Gastrocnemius medialis (tissue), 4 donors: ENCODE measurements at regions not wholly inside any gene's neighbourhood (a gene's known extent, or its start where the extent isn't known, plus 50 kb on each side); places are given as distances from the start of the nearest gene placed in this dataset.

Experiments used
- ATAC-seq, 2 donors: fragments of 150-250 bp; one replicate each; pipeline ENCODE4 v1.9.1; 2016
- DNase-seq, 2 donors: peaks; one replicate each; pipeline ENCODE4 v3.0.0-alpha.2; 2019
- H3K27ac ChIP-seq, 4 donors: fragments of 200-600 bp; sonication (generic); 1 replicate in 1 of 4; 2 replicates in 3 of 4; pipeline ENCODE4 v1.5.1; 2016 to 2018; ENCODE audit warnings: mild to moderate bottlenecking in 2 of 4, moderate library complexity in 1 of 4
- H3K27me3 ChIP-seq, 3 donors: fragments of 200-600 bp; sonication (generic) in 2 of 3; 1 replicate in 1 of 3; 2 replicates in 2 of 3; pipeline versions ENCODE4 v1.5.1 to v1.6.0; 2016 to 2019; ENCODE audit warnings: mild to moderate bottlenecking in 1 of 3, moderate library complexity in 1 of 3
- H3K36me3 ChIP-seq, 2 donors: fragments of 200-600 bp; sonication (generic) in 1 of 2; one replicate each; pipeline ENCODE4 v1.5.1; 2017 to 2018
- H3K4me1 ChIP-seq, 2 donors: fragments of 200-600 bp; sonication (generic) in 1 of 2; one replicate each; pipeline ENCODE4 v1.5.1; 2016 to 2017; ENCODE audit warnings: mild to moderate bottlenecking in 2 of 2
- H3K4me3 ChIP-seq, 4 donors: fragments of 200-600 bp; sonication (generic) in 3 of 4; 1 replicate in 1 of 4; 2 replicates in 3 of 4; pipeline ENCODE4 v1.5.1; 2016 to 2019; ENCODE audit warnings: mild to moderate bottlenecking in 2 of 4
- H3K9me3 ChIP-seq, 3 donors: fragments of 200-600 bp; sonication (generic) in 2 of 3; 1 replicate in 1 of 3; 2 replicates in 2 of 3; pipeline ENCODE4 v1.5.1; 2016 to 2019
- POLR2A ChIP-seq, 2 donors: fragments of 450-650 bp; IDR thresholded peaks; one replicate each; pipeline ENCODE4 v1.6.1; 2017; ENCODE audit warnings: antibody characterized with exemption in 2 of 2, mild to moderate bottlenecking in 2 of 2, moderate library complexity in 2 of 2
- in situ Hi-C, 4 donors: fragments of 200-750 bp; cut with MboI; loops; one replicate each; pipeline versions ENCODE4 v1.15.0 to v1.8.0; 2017; ENCODE audit warnings: low sequenced_read_pairs in 4 of 4
- intact Hi-C: fragments of 100-400 bp; cut with DNase I; formaldehyde crosslinking; loops from one replicate; pipeline ENCODE4 v1.15.1; 2023; ENCODE audit warnings: low total_unique reads
- TF ChIP-seq, protein P1 (sequence below), 5 experiments: fragments of 450-650 bp in 3 of 5; fragments of 200-600 bp in 2 of 5; sonication (generic) in 2 of 5; IDR thresholded peaks in 4 of 5; conservative IDR thresholded peaks in 1 of 5; 1 replicate in 4 of 5; 2 replicates in 1 of 5; pipeline ENCODE4 v1.5.1; 2016 to 2019; ENCODE audit warnings: antibody characterized with exemption in 5 of 5, mild to moderate bottlenecking in 3 of 5, moderate library complexity in 3 of 5

- no peaks in the 10 kb centered on the region for H3K27me3 ChIP-seq
These were observed 176.3 kb upstream of the CD180 start for GRCh38 chr5:67372887-67373286.

DNA sequence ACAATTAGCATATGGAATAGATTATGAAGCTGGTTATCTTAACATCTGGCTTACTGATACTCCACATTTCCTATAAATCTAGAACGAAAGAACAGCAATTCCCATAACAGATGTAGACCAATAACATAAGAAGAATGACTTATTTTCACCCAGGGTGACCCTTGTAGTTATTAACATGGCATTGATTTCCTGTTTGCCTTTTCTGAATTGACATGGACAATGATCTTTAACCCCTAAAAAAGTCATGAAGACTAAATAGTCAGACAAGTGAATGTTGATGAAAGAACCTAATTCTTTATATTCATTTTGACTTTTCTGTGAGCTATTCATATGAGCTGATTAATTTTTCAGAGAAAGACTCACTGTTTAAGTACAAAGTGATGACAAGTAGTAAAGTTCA, 175.3 kb upstream of the CD180 start:
- Histone ChIP-seq H3K4me1 (no peaks in the 10 kb centered on the region), H3K4me3 (no peak overlapping the region), H3K27me3 (no peaks in the 10 kb centered on the region), H3K36me3 (no peaks in the 10 kb centered on the region), H3K9me3 (no peaks in the 10 kb centered on the region), H3K27ac (no peak overlapping the region)
- ATAC-seq (no peak), DNase-seq (no peak)
- intact Hi-C loops: no loop called here
- in situ Hi-C loops: no loop called here
- TF ChIP-seq, protein P1, sequence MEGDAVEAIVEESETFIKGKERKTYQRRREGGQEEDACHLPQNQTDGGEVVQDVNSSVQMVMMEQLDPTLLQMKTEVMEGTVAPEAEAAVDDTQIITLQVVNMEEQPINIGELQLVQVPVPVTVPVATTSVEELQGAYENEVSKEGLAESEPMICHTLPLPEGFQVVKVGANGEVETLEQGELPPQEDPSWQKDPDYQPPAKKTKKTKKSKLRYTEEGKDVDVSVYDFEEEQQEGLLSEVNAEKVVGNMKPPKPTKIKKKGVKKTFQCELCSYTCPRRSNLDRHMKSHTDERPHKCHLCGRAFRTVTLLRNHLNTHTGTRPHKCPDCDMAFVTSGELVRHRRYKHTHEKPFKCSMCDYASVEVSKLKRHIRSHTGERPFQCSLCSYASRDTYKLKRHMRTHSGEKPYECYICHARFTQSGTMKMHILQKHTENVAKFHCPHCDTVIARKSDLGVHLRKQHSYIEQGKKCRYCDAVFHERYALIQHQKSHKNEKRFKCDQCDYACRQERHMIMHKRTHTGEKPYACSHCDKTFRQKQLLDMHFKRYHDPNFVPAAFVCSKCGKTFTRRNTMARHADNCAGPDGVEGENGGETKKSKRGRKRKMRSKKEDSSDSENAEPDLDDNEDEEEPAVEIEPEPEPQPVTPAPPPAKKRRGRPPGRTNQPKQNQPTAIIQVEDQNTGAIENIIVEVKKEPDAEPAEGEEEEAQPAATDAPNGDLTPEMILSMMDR (IDR thresholded peaks at IDR 0.05 in 4 of 5, conservative IDR thresholded peaks at IDR 0.05 in 1 of 5): no peak
- no peak for TF ChIP-seq POLR2A (IDR thresholded peaks at IDR 0.05)

More at GRCh38 chr5:67372887-67373286, 176.3 kb upstream of the CD180 start:
- DNase-seq: no peak
- intact Hi-C loops (no loop called here), in situ Hi-C loops (no loop called here)
- ATAC-seq: no peak
- no peak for TF ChIP-seq POLR2A (IDR thresholded peaks at IDR 0.05)
- TF ChIP-seq, protein P1 (IDR thresholded peaks at IDR 0.05 in 4 of 5, conservative IDR thresholded peaks at IDR 0.05 in 1 of 5): no peak
- no peak overlapping the region for H3K27ac ChIP-seq
- no peaks in the 10 kb centered on the region for H3K4me1 ChIP-seq
- H3K9me3 ChIP-seq: no peaks in the 10 kb centered on the region
- no peak overlapping the region for H3K4me3 ChIP-seq
- no peaks in the 10 kb centered on the region for H3K36me3 ChIP-seq

DNA sequence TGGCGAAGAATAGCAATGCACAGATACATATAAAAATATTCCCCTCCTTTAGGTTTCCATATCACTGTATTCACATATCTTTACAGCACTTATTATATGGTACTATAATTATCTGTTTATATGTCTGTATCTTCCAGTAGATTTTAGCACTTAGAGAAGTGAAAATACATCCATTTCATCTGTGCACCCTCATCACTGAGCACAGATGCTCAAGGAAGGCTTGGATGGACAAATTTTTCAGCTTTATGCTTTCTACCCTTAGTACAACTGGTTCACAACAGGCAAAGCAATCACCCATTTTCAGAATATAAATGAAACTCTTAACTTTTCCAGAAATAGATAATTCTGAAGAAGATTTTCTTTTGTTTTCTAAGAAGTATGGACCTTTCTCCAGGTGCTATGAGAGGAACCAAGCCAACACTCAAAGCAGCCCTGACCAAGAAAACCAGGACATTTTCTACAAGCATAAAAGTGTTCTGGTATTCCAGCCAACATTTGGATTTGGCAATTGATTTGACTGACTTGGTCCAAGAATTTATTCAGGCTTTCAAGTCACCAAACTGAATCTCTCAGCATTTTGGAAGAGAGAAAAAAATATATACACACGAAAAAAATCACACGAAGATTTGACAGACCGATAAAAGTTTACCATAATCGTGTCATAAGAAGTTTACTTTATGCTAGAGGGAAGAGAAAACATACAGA, 170.2 kb upstream of the CD180 start:
- Histone ChIP-seq H3K4me3 (no peak overlapping the region), H3K4me1 (no peaks in the 10 kb centered on the region), H3K9me3 (no peaks in the 10 kb centered on the region), H3K36me3 (no peaks in the 10 kb centered on the region), H3K27ac (no peak overlapping the region), H3K27me3 (no peaks in the 10 kb centered on the region)
- intact Hi-C loops (no loop called here), in situ Hi-C loops (no loop called here)
- no peak for ATAC-seq
- TF ChIP-seq POLR2A (IDR thresholded peaks at IDR 0.05): no peak
- TF ChIP-seq, protein P1 (IDR thresholded peaks at IDR 0.05 in 4 of 5, conservative IDR thresholded peaks at IDR 0.05 in 1 of 5): no peak
- DNase-seq: no peak

DNA sequence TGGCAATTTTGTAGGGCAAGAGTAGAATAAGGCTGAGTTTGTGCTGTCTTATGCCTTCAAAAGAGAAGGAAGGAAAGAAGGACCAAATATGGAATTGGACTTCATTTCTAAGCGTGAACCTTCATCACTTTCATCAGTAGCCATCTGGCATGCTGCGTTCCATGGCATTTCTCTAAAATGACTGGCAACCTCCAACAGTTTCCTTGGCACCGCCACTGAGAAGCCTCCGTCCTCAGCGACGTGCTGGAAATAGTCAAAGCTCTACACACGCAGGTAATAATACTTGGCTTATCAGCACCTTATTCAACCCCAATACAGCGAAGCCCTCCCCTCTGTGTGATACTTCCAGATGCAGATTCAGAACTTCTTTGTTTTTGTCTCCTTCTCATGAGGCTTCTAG, 169.7 kb upstream of the CD180 start:
- DNase-seq (no peak), ATAC-seq (no peak)
- Histone ChIP-seq H3K9me3 (no peaks in the 10 kb centered on the region), H3K4me1 (no peaks in the 10 kb centered on the region), H3K4me3 (no peak overlapping the region), H3K27ac (no peak overlapping the region), H3K27me3 (no peaks in the 10 kb centered on the region), H3K36me3 (no peaks in the 10 kb centered on the region)
- TF ChIP-seq, protein P1 (IDR thresholded peaks at IDR 0.05 in 4 of 5, conservative IDR thresholded peaks at IDR 0.05 in 1 of 5): no peak
- TF ChIP-seq POLR2A (IDR thresholded peaks at IDR 0.05): no peak
- in situ Hi-C loops: no loop called here
- intact Hi-C loops: no loop called here
